DOHH2 (cell line): ENCODE measurements at regions not wholly inside any gene's neighbourhood (a gene's known extent, or its start where the extent isn't known, plus 50 kb on each side); places are given as distances from the start of the nearest gene placed in this dataset.

ENCODE experiments used
- H3F3A ChIP-seq: fragments of 200-600 bp; sonication (generic), shearing (Covaris generic); 2 replicates; pipeline ENCODE4 v1.6.0; 2016; ENCODE audit warnings: antibody characterized with exemption, mild to moderate bottlenecking; ENCODE audit not compliant: control insufficient read depth, insufficient read depth
- H3K27ac ChIP-seq: fragments of 200-600 bp; sonication (generic); 2 replicates; pipeline ENCODE4 v1.5.1; 2014; ENCODE audit warnings: low read depth, mild to moderate bottlenecking, low read length, moderate library complexity
- H3K27me3 ChIP-seq: fragments of 200-600 bp; sonication (generic); 2 replicates; pipeline ENCODE4 v1.6.1; 2014; ENCODE audit warnings: mild to moderate bottlenecking, low read length, mixed read lengths; ENCODE audit not compliant: control insufficient read depth
- H3K36me3 ChIP-seq: fragments of 200-600 bp; sonication (generic); 2 replicates; pipeline ENCODE4 v1.6.1; 2014; ENCODE audit warnings: mild to moderate bottlenecking, low read length, moderate library complexity, mixed read lengths; ENCODE audit not compliant: control insufficient read depth
- H3K4me1 ChIP-seq: fragments of 200-600 bp; sonication (generic); 2 replicates; pipeline ENCODE4 v1.6.1; 2014; ENCODE audit warnings: mild to moderate bottlenecking, low read length, mixed read lengths; ENCODE audit not compliant: control insufficient read depth
- H3K4me2 ChIP-seq: fragments of 200-600 bp; sonication (generic); 2 replicates; pipeline ENCODE4 v1.6.0; 2014; ENCODE audit warnings: mild to moderate bottlenecking, low read length, moderate library complexity
- H3K4me3 ChIP-seq: fragments of 200-600 bp; sonication (generic); 2 replicates; pipeline ENCODE4 v1.5.1; 2014; ENCODE audit warnings: mild to moderate bottlenecking, low read length, mixed read lengths
- H3K79me2 ChIP-seq: fragments of 200-600 bp; sonication (generic); 2 replicates; pipeline ENCODE4 v1.6.1; 2014; ENCODE audit warnings: mild to moderate bottlenecking, low read length, mixed read lengths; ENCODE audit not compliant: control insufficient read depth
- H3K9me2 ChIP-seq: fragments of 200-600 bp; sonication (generic); replicated peaks from 2 replicates; pipeline ENCODE4 v1.6.1; 2014; ENCODE audit warnings: mild to moderate bottlenecking, low read length, mixed read lengths; ENCODE audit not compliant: control insufficient read depth
- H3K9me3 ChIP-seq: fragments of 200-600 bp; sonication (generic); 2 replicates; pipeline ENCODE4 v1.6.1; 2014; ENCODE audit warnings: antibody characterized with exemption, low read length, mixed read lengths; ENCODE audit not compliant: control insufficient read depth, insufficient read depth
- H4K20me1 ChIP-seq: fragments of 200-600 bp; sonication (generic); 2 replicates; pipeline ENCODE4 v1.6.0; 2014; ENCODE audit warnings: low read depth, mild to moderate bottlenecking, antibody characterized with exemption, low read length, moderate library complexity; ENCODE audit not compliant: control insufficient read depth, insufficient read depth
- CTCF ChIP-seq: fragments of 200-600 bp; sonication (generic); IDR thresholded peaks from one replicate; pipeline ENCODE4 v1.5.1; 2014; ENCODE audit warnings: antibody characterized with exemption, mild to moderate bottlenecking, low read depth, low read length; ENCODE audit not compliant: poor library complexity, severe bottlenecking
- EZH2phosphoT487 ChIP-seq: fragments of 200-600 bp; sonication (generic); IDR thresholded peaks from 2 replicates; pipeline ENCODE4 v1.6.1; 2017; ENCODE audit warnings: borderline replicate concordance, mild to moderate bottlenecking, antibody characterized with exemption, low read length, moderate library complexity, mixed read lengths

GRCh38 chr5:53355931-53356330, 124.5 kb upstream of the FST start:
- Histone ChIP-seq H3K4me2 (no peak overlapping the region), H3K9me2 (no peaks in the 10 kb centered on the region), H3K9me3 (no peaks in the 10 kb centered on the region; the same call in 1 of the 2 replicates), H4K20me1 (no peaks in the 10 kb centered on the region), H3K79me2 (no peaks in the 10 kb centered on the region), H3K27ac (no peak overlapping the region), H3K4me3 (no peak overlapping the region), H3K4me1 (no peaks in the 10 kb centered on the region), H3K36me3 (no peaks in the 10 kb centered on the region), H3F3A (no peaks in the 10 kb centered on the region), H3K27me3 (no peaks in the 10 kb centered on the region)
- no peak for TF ChIP-seq CTCF
- no peak for TF ChIP-seq EZH2phosphoT487

- H3K4me1 ChIP-seq = no peaks in the 10 kb centered on the region
- no peaks in the 10 kb centered on the region; the same call in 1 of the 2 replicates for H3K9me3 ChIP-seq
Observed at GRCh38 chr5:53357439-53357838, 123.0 kb upstream of the FST start.

GRCh38 chr5:53358794-53359193, 121.6 kb upstream of the FST start:
- Histone ChIP-seq H3K27me3 (no peaks in the 10 kb centered on the region), H3K27ac (no peak overlapping the region), H3K4me3 (no peak overlapping the region), H3K9me3 (no peaks in the 10 kb centered on the region), H3F3A (no peaks in the 10 kb centered on the region), H3K4me1 (no peaks in the 10 kb centered on the region), H3K36me3 (no peaks in the 10 kb centered on the region), H3K79me2 (no peaks in the 10 kb centered on the region), H3K9me2 (no peaks in the 10 kb centered on the region), H4K20me1 (no peaks in the 10 kb centered on the region), H3K4me2 (no peak overlapping the region)
- TF ChIP-seq CTCF = no peak
- TF ChIP-seq EZH2phosphoT487 = no peak

More at GRCh38 chr5:53357439-53357838, 123.0 kb upstream of the FST start:
- no peak overlapping the region for H3K4me3 ChIP-seq
- no peaks in the 10 kb centered on the region for H3K27me3 ChIP-seq
- no peaks in the 10 kb centered on the region for H3K79me2 ChIP-seq
- TF ChIP-seq CTCF = no peak
- TF ChIP-seq EZH2phosphoT487 = no peak
- no peaks in the 10 kb centered on the region for H4K20me1 ChIP-seq
- no peaks in the 10 kb centered on the region for H3K36me3 ChIP-seq
- no peaks in the 10 kb centered on the region for H3F3A ChIP-seq
- H3K27ac ChIP-seq = no peak overlapping the region
- no peaks in the 10 kb centered on the region for H3K9me2 ChIP-seq
- no peak overlapping the region for H3K4me2 ChIP-seq
